ENCODE measurements at regions not wholly inside any gene's neighbourhood (a gene's known extent, or its start where the extent isn't known, plus 50 kb on each side); places are given as distances from the start of the nearest gene placed in this dataset.

DNA sequence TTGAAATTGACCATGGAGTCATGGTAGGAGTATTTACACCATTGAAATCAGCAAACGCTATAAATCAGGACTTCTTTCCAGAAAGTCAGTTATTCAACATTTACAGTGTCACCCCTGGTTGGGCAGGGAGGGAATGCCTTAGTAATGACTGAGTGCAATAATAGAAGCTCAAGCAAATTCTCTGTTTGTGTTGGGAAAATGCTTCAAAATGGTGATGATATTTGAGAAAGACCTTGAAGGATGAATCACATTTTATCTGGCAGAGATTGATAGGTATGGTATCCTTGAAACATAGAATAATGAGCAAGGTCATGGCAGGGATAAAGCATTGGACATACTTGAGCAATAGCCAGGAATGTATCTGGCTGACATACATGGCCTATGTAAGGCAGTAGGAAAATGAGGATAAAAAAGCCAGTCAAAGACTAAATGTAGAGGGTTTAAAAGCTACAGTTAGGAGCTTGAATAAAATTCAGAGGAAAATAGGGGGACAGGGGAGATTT lies 248.7 kb downstream of the FMR1NB start:
- TF ChIP-seq, protein P1, sequence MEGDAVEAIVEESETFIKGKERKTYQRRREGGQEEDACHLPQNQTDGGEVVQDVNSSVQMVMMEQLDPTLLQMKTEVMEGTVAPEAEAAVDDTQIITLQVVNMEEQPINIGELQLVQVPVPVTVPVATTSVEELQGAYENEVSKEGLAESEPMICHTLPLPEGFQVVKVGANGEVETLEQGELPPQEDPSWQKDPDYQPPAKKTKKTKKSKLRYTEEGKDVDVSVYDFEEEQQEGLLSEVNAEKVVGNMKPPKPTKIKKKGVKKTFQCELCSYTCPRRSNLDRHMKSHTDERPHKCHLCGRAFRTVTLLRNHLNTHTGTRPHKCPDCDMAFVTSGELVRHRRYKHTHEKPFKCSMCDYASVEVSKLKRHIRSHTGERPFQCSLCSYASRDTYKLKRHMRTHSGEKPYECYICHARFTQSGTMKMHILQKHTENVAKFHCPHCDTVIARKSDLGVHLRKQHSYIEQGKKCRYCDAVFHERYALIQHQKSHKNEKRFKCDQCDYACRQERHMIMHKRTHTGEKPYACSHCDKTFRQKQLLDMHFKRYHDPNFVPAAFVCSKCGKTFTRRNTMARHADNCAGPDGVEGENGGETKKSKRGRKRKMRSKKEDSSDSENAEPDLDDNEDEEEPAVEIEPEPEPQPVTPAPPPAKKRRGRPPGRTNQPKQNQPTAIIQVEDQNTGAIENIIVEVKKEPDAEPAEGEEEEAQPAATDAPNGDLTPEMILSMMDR (IDR thresholded peaks at IDR 0.05; ENCODE audit: borderline replicate concordance, extremely low read depth, low read length, poor library complexity, severe bottlenecking), result no peak
- TF ChIP-seq EZH2 (IDR thresholded peaks at IDR 0.05; ENCODE audit: borderline replicate concordance, low read depth, low read length, severe bottlenecking), result no peak

Measured in DND-41 (cell line).